ENCODE measurements at regions not wholly inside any gene's neighbourhood (a gene's known extent, or its start where the extent isn't known, plus 50 kb on each side); places are given as distances from the start of the nearest gene placed in this dataset.
"Not testable (repeated sequence)": the region's sequence is repeated elsewhere in the genome, so short reads cannot be mapped to it uniquely, and the experiment has no call there.

DNA sequence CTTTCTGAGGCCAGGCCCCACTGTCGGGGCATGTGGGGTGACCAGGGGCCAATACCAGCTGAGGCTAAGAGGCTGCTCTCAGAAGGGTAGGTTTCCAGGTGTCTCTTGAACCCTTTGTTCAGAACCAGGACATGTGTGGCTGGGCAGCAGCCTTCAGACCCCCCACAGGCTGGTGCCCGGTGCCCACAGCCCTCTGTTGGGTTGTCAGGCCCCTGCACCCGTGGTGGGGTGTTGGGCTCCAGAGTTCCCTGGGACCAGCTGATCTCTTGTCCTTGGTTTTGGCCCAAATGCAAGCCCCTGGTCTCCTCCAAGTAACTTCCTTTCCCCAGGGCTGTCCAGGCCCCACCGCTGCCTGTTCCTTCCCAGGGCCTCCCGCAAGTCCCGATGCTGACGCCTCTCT is 226.0 kb downstream of the TMEM121 start:
- not testable (repeated sequence) for H4K20me1 ChIP-seq (replicated peaks; ENCODE audit: insufficient read depth); ATAC-seq; H3K27me3 Mint-ChIP-seq (ENCODE audit: insufficient read depth, low read depth, poor library complexity); H3K4me3 ChIP-seq; H3K4me1 Mint-ChIP-seq; H3K4me2 ChIP-seq; H3F3A ChIP-seq (replicated peaks; ENCODE audit: low read depth); H2AFZ ChIP-seq; H3K79me2 ChIP-seq (replicated peaks; ENCODE audit: insufficient read depth); H3K27ac Mint-ChIP-seq; DNase-seq (ENCODE audit: low spot score); H3K4me1 ChIP-seq (ENCODE audit: insufficient read depth); H3K27ac ChIP-seq (ENCODE audit: low read depth); H3K9me2 ChIP-seq (ENCODE audit: insufficient read depth); H3K27me3 ChIP-seq (ENCODE audit: insufficient read depth); H3K36me3 ChIP-seq (ENCODE audit: insufficient read depth); H3K4me3 Mint-ChIP-seq
- Mint-ChIP-seq H3K9me3 (peaks cover 71% of the 10 kb centered on the region), H3K36me3 (ENCODE audit: low read depth) (peaks cover 34% of the 10 kb centered on the region)

DNA sequence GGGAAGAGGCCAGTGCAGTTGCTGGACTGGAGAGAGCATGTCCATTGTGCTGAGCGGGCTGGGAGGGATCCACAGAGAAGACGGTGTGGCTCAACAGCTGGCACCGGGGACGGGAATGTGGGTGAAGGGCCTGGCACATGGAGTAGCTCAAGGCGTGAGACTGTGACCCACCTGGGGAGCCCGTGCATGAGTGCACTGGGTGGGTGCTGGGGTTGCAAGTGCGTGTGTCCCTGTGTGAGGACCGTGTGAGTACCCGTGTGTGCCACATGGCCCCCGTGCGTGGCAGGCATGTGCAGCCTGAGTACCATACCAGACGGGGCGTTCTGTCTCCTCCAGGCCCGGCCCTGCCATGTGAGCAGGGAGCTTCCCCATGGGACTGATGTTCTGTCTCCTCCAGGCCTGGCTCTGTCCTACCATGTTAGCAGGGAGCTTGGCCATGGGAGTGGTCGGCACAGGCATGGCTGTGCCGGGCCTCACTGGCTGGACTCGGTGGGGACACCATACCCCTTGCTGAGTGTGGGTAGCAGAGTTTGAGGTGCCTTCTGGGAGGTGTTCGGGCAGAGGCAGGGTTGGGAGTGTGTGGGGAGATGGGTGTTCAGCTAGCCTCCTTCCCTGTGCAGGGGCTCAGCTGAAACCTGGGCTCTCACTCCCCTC is 234.4 kb downstream of the TMEM121 start:
- Mint-ChIP-seq H3K27me3 (ENCODE audit: insufficient read depth, low read depth, poor library complexity) (peaks cover 2% of the 10 kb centered on the region), H3K4me3 (no peak overlapping the region)

DNA sequence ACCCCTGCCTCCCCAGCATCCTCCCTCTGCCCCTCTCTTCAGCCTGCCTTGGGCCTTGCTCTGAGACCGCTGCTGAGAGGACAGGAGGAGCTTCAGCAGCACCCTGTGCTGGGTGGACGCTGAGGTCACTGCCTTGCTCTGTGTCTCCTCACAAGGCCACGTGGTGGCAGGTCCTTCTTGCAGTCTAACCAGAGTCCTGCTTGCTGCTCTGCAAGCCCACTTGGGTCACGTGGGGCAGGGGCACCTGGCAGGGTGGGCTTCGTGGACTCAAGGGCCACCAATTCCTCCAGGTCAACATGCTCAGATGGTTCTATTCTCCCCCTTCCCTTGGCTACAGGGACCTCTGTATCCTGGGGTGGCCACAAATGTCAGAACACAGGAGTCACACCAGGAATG is 235.0 kb downstream of the TMEM121 start:
- not testable (repeated sequence) for H3K79me2 ChIP-seq (replicated peaks; ENCODE audit: insufficient read depth); H2AFZ ChIP-seq; H3K4me3 Mint-ChIP-seq; H3K27ac Mint-ChIP-seq; H3K36me3 ChIP-seq (ENCODE audit: insufficient read depth); H3K4me1 ChIP-seq (ENCODE audit: insufficient read depth); H3K4me3 ChIP-seq; H3K4me2 ChIP-seq; H3K9me2 ChIP-seq (ENCODE audit: insufficient read depth); DNase-seq (ENCODE audit: low spot score); H3K27me3 Mint-ChIP-seq (ENCODE audit: insufficient read depth, low read depth, poor library complexity); H3K27me3 ChIP-seq (ENCODE audit: insufficient read depth); H3K4me1 Mint-ChIP-seq; H3F3A ChIP-seq (replicated peaks; ENCODE audit: low read depth); H3K27ac ChIP-seq (ENCODE audit: low read depth); ATAC-seq; H4K20me1 ChIP-seq (replicated peaks; ENCODE audit: insufficient read depth)
- Mint-ChIP-seq H3K9me3 (peaks cover 68% of the 10 kb centered on the region), H3K36me3 (ENCODE audit: low read depth) (peaks cover 29% of the 10 kb centered on the region)

More for the DNA sequence above, 234.4 kb downstream of the TMEM121 start:
- Histone ChIP-seq H3K27me3 (ENCODE audit: insufficient read depth) (no peaks in the 10 kb centered on the region), H3K4me1 (ENCODE audit: insufficient read depth) (no peaks in the 10 kb centered on the region), H3K36me3 (ENCODE audit: insufficient read depth) (no peaks in the 10 kb centered on the region), H3K79me2 (replicated peaks; ENCODE audit: insufficient read depth) (no peaks in the 10 kb centered on the region), H3K27ac (ENCODE audit: low read depth) (no peak overlapping the region), H3K4me3 (no peak overlapping the region), H3K4me2 (no peak overlapping the region), H2AFZ (no peak overlapping the region), H3F3A (replicated peaks; ENCODE audit: low read depth) (no peaks in the 10 kb centered on the region), H3K9me2 (ENCODE audit: insufficient read depth) (no peaks in the 10 kb centered on the region), H4K20me1 (replicated peaks; ENCODE audit: insufficient read depth) (no peaks in the 10 kb centered on the region)
- DNase-seq (ENCODE audit: low spot score) (no peak), ATAC-seq (no peak)
- Mint-ChIP-seq H3K4me1 (no peaks in the 10 kb centered on the region), H3K36me3 (ENCODE audit: low read depth) (peaks cover 28% of the 10 kb centered on the region), H3K27ac (no peak overlapping the region), H3K9me3 (peaks cover 66% of the 10 kb centered on the region)
- no peak for TF ChIP-seq ZNF331 (CRISPR knock-in tag; IDR thresholded peaks at IDR 0.05; ENCODE audit: low read depth)
- no peak for TF ChIP-seq NANOG (IDR thresholded peaks at IDR 0.05; ENCODE audit: borderline replicate concordance)
- TF ChIP-seq, protein P1, sequence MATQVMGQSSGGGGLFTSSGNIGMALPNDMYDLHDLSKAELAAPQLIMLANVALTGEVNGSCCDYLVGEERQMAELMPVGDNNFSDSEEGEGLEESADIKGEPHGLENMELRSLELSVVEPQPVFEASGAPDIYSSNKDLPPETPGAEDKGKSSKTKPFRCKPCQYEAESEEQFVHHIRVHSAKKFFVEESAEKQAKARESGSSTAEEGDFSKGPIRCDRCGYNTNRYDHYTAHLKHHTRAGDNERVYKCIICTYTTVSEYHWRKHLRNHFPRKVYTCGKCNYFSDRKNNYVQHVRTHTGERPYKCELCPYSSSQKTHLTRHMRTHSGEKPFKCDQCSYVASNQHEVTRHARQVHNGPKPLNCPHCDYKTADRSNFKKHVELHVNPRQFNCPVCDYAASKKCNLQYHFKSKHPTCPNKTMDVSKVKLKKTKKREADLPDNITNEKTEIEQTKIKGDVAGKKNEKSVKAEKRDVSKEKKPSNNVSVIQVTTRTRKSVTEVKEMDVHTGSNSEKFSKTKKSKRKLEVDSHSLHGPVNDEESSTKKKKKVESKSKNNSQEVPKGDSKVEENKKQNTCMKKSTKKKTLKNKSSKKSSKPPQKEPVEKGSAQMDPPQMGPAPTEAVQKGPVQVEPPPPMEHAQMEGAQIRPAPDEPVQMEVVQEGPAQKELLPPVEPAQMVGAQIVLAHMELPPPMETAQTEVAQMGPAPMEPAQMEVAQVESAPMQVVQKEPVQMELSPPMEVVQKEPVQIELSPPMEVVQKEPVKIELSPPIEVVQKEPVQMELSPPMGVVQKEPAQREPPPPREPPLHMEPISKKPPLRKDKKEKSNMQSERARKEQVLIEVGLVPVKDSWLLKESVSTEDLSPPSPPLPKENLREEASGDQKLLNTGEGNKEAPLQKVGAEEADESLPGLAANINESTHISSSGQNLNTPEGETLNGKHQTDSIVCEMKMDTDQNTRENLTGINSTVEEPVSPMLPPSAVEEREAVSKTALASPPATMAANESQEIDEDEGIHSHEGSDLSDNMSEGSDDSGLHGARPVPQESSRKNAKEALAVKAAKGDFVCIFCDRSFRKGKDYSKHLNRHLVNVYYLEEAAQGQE (IDR thresholded peaks at IDR 0.05; ENCODE audit: unreplicated experiment), result no peak
- no peak for TF ChIP-seq JUNB (IDR thresholded peaks at IDR 0.05; ENCODE audit: unreplicated experiment)
- no peak for TF ChIP-seq EZH2 (IDR thresholded peaks at IDR 0.05; ENCODE audit: low read depth, unreplicated experiment)
